Left ventricle myocardium inferior (tissue), 1 donor: ENCODE measurements at regions not wholly inside any gene's neighbourhood (a gene's known extent, or its start where the extent isn't known, plus 50 kb on each side); places are given as distances from the start of the nearest gene placed in this dataset.

Experiments
- DNase-seq: peaks from one replicate; pipeline ENCODE4 v3.0.0-alpha.2; 2020
- H3K27ac ChIP-seq: fragments of 200-600 bp; replicated peaks from 2 replicates; pipeline ENCODE4 v1.8.0; 2021
- H3K27me3 ChIP-seq: fragments of 200-600 bp; 2 replicates; pipeline ENCODE4 v1.8.0; 2021; ENCODE audit warnings: low read depth
- H3K36me3 ChIP-seq: fragments of 200-600 bp; 2 replicates; pipeline ENCODE4 v1.8.0; 2021
- H3K4me1 ChIP-seq: fragments of 200-600 bp; 2 replicates; pipeline ENCODE4 v1.8.0; 2021
- H3K4me3 ChIP-seq: fragments of 200-600 bp; 2 replicates; pipeline ENCODE4 v1.8.0; 2021; ENCODE audit warnings: mild to moderate bottlenecking, moderate library complexity
- H3K9me3 ChIP-seq: fragments of 200-600 bp; replicated peaks from 2 replicates; pipeline ENCODE4 v1.8.0; 2021
- intact Hi-C: fragments of 100-400 bp; cut with micrococcal nuclease; formaldehyde crosslinking; loops from one replicate; pipeline ENCODE4 v1.11.0; 2022
- TF ChIP-seq, protein P1 (sequence below): fragments of 200-600 bp; IDR thresholded peaks from 2 replicates; pipeline ENCODE4 v1.8.0; 2021; ENCODE audit warnings: antibody characterized with exemption, mild to moderate bottlenecking, borderline replicate concordance
- donor health status: DM: no; HTN: yes; CAD: no; lungs with severe emphysema.

DNA sequence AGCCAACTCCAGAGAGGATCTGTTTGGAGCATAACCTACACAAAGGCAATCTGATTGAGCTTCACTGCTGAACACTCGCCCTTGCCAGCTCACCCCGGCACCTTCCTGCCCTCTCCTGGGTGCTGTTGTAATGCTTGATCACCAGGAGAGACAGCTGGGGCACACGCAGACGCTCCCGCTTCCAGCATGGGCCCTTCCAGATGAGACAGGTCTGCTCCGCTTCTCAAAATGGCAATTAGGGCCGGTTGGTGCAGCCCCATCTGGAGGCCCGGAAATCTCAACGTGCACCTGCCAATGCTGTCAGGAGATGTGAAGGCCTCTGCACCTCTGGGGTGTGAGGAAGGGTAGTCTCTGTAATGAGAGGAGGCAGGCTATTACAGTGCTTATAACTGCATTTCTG is 206.1 kb downstream of the ABCC12 start:
- Histone ChIP-seq H3K27me3 (peaks cover 9% of the 10 kb centered on the region), H3K27ac (no peak overlapping the region), H3K4me1 (no peaks in the 10 kb centered on the region), H3K36me3 (no peaks in the 10 kb centered on the region), H3K9me3 (no peaks in the 10 kb centered on the region), H3K4me3 (no peak overlapping the region)
- intact Hi-C loops = no loop called here
- no peak for DNase-seq
- TF ChIP-seq, protein P1, sequence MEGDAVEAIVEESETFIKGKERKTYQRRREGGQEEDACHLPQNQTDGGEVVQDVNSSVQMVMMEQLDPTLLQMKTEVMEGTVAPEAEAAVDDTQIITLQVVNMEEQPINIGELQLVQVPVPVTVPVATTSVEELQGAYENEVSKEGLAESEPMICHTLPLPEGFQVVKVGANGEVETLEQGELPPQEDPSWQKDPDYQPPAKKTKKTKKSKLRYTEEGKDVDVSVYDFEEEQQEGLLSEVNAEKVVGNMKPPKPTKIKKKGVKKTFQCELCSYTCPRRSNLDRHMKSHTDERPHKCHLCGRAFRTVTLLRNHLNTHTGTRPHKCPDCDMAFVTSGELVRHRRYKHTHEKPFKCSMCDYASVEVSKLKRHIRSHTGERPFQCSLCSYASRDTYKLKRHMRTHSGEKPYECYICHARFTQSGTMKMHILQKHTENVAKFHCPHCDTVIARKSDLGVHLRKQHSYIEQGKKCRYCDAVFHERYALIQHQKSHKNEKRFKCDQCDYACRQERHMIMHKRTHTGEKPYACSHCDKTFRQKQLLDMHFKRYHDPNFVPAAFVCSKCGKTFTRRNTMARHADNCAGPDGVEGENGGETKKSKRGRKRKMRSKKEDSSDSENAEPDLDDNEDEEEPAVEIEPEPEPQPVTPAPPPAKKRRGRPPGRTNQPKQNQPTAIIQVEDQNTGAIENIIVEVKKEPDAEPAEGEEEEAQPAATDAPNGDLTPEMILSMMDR = no peak

DNA sequence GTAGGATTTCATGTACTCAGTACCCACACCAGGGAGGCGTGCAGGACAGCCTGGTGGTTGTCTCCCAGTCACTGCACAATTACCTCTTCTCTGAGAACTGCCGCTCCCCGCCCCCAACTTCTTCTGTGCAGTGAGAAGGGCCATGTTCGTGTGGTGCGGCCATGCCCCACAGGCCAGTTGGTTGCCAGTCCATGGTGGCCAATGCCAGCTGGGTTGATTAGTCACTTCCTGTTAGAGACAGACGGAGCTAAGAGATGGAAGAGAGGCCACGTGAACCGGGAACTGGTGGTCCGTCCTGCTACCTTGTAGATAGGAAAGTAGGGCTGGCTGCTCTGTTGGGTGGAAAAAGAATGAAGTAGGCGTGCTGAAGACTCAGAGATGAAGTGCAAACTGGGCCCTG is 206.5 kb downstream of the ABCC12 start:
- no peaks in the 10 kb centered on the region for H3K9me3 ChIP-seq
- no peaks in the 10 kb centered on the region for H3K36me3 ChIP-seq
- no peak overlapping the region for H3K4me3 ChIP-seq
- H3K27me3 ChIP-seq = peaks cover 9% of the 10 kb centered on the region
- H3K4me1 ChIP-seq = no peaks in the 10 kb centered on the region
- no peak for DNase-seq
- intact Hi-C loops = no loop called here
- H3K27ac ChIP-seq = no peak overlapping the region
- TF ChIP-seq, protein P1 = no peak

DNA sequence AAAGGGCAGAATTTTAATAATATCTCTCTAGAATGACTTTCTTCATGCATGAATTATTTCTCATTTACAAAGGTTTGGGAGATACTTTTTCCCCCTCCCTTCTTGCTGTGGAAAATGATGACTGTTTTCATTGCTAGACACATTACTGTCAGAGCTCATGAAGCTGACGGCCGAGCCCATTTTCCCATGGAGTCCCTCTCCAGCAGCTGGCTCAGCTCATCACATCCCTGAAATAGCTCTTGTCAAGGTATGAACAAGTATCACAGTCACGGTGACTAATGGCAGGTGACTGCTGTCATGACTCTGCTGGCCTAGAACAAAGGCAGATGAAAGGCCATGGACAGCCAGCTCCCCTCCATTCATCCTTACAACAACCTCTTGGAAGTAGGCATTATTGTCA is 208.1 kb downstream of the ABCC12 start:
- Histone ChIP-seq H3K36me3 (no peaks in the 10 kb centered on the region), H3K4me1 (no peaks in the 10 kb centered on the region), H3K27me3 (peaks cover 13% of the 10 kb centered on the region), H3K4me3 (no peak overlapping the region), H3K27ac (no peak overlapping the region), H3K9me3 (no peaks in the 10 kb centered on the region)
- TF ChIP-seq, protein P1 = no peak
- no peak for DNase-seq
- intact Hi-C loops = no loop called here

DNA sequence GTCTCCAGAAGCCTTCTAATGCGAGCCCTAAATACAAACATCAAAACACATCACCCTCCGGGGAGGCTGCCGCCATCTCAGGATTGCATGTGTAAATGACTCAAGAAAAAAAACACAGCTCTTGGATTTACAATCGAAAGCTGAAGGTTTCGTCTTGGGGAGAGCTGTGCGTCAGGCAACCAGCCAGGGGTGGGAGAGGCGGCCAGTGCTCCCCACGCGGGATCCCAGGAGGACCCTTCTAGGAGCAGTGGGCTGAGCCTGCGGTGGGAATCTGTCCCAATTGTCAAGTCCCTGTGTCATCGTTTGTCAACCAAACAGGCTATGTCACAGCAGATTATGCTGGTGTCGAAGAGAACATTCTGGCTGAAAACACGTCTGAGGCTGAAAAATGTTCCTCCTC is 209.7 kb downstream of the ABCC12 start:
- no peaks in the 10 kb centered on the region for H3K36me3 ChIP-seq
- intact Hi-C loops = no loop called here
- DNase-seq = no peak
- H3K4me3 ChIP-seq = no peak overlapping the region
- H3K9me3 ChIP-seq = no peaks in the 10 kb centered on the region
- H3K27ac ChIP-seq = no peak overlapping the region
- TF ChIP-seq, protein P1 = no peak
- peaks cover 14% of the 10 kb centered on the region for H3K27me3 ChIP-seq
- no peaks in the 10 kb centered on the region for H3K4me1 ChIP-seq

DNA sequence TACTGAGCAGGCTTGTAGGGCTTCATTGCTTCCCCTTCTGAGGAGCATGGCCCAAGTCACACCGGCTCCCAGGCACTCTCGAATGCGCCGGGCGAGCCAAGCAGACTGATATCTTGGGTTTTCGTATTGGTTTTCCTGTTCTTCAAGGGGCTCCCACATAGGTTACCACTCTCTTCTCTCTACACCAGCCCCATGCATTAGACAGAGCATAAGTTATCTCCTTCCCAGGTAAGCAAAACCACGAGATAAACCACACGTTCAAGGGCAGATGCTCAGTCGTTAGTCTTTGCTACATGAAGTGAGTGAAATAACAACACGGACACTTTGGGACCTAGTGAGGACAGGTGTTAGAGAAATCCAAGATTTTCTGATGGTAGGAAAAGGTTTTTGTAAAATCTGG is 211.2 kb downstream of the ABCC12 start:
- Histone ChIP-seq H3K27ac (no peak overlapping the region), H3K36me3 (no peaks in the 10 kb centered on the region), H3K4me1 (no peaks in the 10 kb centered on the region), H3K9me3 (no peaks in the 10 kb centered on the region), H3K4me3 (no peak overlapping the region), H3K27me3 (peaks cover 14% of the 10 kb centered on the region)
- intact Hi-C loops = no loop called here
- no peak for DNase-seq
- TF ChIP-seq, protein P1 = no peak

DNA sequence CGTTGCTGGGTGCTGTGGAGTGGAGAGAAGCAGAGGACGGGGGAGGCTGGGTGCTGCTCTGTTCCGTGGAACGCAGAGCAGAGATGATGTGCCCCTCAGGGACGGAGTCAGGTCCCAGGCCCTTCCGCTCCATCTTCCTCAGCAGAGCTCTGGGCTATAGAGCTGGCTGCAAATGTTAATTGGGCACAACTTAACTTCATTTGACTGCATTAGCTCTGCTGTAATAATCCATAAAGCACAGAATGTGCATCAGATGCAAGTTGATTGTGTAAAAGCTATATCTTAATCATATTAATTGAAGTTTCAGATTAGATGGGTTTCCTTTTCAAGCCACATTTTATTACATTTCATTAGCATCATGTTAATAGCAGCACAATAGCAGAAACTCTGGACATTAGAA is 212.6 kb downstream of the ABCC12 start:
- H3K36me3 ChIP-seq = no peaks in the 10 kb centered on the region
- H3K4me3 ChIP-seq = no peak overlapping the region
- no peak for DNase-seq
- H3K27me3 ChIP-seq = peaks cover 14% of the 10 kb centered on the region
- TF ChIP-seq, protein P1 = no peak
- no peak overlapping the region for H3K27ac ChIP-seq
- intact Hi-C loops = no loop called here
- no peaks in the 10 kb centered on the region for H3K9me3 ChIP-seq
- no peaks in the 10 kb centered on the region for H3K4me1 ChIP-seq
